CD4-positive, alpha-beta T cell treated with Interleukin-2 at 100 ng/mL for 4 hours (primary cell): ENCODE measurements at regions not wholly inside any gene's neighbourhood (a gene's known extent, or its start where the extent isn't known, plus 50 kb on each side); places are given as distances from the start of the nearest gene placed in this dataset.
"Not testable (repeated sequence)": the region's sequence is repeated elsewhere in the genome, so short reads cannot be mapped to it uniquely, and the experiment has no call there.

Source experiments
- DNase-seq: peaks from one replicate; pipeline ENCODE4 v3.0.0-alpha.2; 2020; ENCODE audit warnings: low spot score

GRCh38 chr3:170651260-170651845 lies 65.5 kb upstream of the SLC7A14 start:
- no peak for DNase-seq

- DNase-seq, result not testable (repeated sequence)
Measured at GRCh38 chr3:170650557-170650956, 64.7 kb upstream of the SLC7A14 start.

- no peak for DNase-seq
Measured at GRCh38 chr3:170644711-170645110, 58.8 kb upstream of the SLC7A14 start.

- no peak for DNase-seq
Measured at GRCh38 chr3:170643831-170644230, 58.0 kb upstream of the SLC7A14 start.

- DNase-seq, result no peak
Measured at GRCh38 chr3:170642882-170643601, 57.2 kb upstream of the SLC7A14 start.

- DNase-seq, result no peak
Measured at GRCh38 chr3:170641510-170642236, 55.8 kb upstream of the SLC7A14 start.

- DNase-seq, result no peak
Measured at GRCh38 chr3:170640737-170641171, 54.9 kb upstream of the SLC7A14 start.

- no peak for DNase-seq
Measured at GRCh38 chr3:170638988-170639387, 53.1 kb upstream of the SLC7A14 start.

- DNase-seq, result no peak
Measured at GRCh38 chr3:170637306-170637705, 51.4 kb upstream of the SLC7A14 start.

GRCh38 chr3:170636400-170636973 lies 50.6 kb upstream of the SLC7A14 start:
- no peak for DNase-seq
